ENCODE measurements at regions not wholly inside any gene's neighbourhood (a gene's known extent, or its start where the extent isn't known, plus 50 kb on each side); places are given as distances from the start of the nearest gene placed in this dataset.

- H3K4me1 ChIP-seq = no peaks in the 10 kb centered on the region
- TF ChIP-seq CTCF (IDR thresholded peaks at IDR 0.05) (no peak), POLR2A (IDR thresholded peaks at IDR 0.05) (no peak), POLR2AphosphoS5 (IDR thresholded peaks at IDR 0.05) (no peak)
- peaks cover 0 to 33% of the 10 kb centered on the region in 2 donors for H3K27me3 ChIP-seq
- H3K36me3 ChIP-seq = no peaks in the 10 kb centered on the region
- peak overlapping the region; percentile 50 to 61 (median 53) for H3K4me3 ChIP-seq
- intact Hi-C loops (cut with DNase I; ENCODE audit: low total_unique reads) = no loop called here
- DNase-seq (ENCODE audit: low spot score in 2 of 2) = peak in 1 of 2 donors; percentile 23
- peak overlapping the region; percentile 8 to 62 for H3K27ac ChIP-seq
- H3K9me3 ChIP-seq = no peaks in the 10 kb centered on the region
These were observed 114.3 kb upstream of the TEX13C start for GRCh38 chrX:125205133-125205917.

- Histone ChIP-seq H3K9me3 (no peaks in the 10 kb centered on the region), H3K4me3 (peak overlapping the region; percentile 50 to 61 (median 53)), H3K27ac (peak overlapping the region in 1 of 2 donors; percentile 55), H3K27me3 (peaks cover 0 to 33% of the 10 kb centered on the region in 2 donors), H3K36me3 (no peaks in the 10 kb centered on the region), H3K4me1 (no peaks in the 10 kb centered on the region)
- intact Hi-C loops (cut with DNase I; ENCODE audit: low total_unique reads) = no loop called here
- no peak for DNase-seq (ENCODE audit: low spot score in 2 of 2)
- no peak for TF ChIP-seq POLR2AphosphoS5 (IDR thresholded peaks at IDR 0.05)
- TF ChIP-seq CTCF (IDR thresholded peaks at IDR 0.05) = no peak
These were observed 113.6 kb upstream of the TEX13C start for GRCh38 chrX:125205918-125206665.

- H3K4me3 ChIP-seq = no peak overlapping the region
- H3K27ac ChIP-seq = no peak overlapping the region
- no peaks in the 10 kb centered on the region for H3K36me3 ChIP-seq
- intact Hi-C loops (cut with DNase I; ENCODE audit: low total_unique reads) = no loop called here
- no peak for TF ChIP-seq POLR2AphosphoS5 (IDR thresholded peaks at IDR 0.05)
- TF ChIP-seq POLR2A (IDR thresholded peaks at IDR 0.05) = no peak
- no peak for TF ChIP-seq CTCF (IDR thresholded peaks at IDR 0.05)
- H3K4me1 ChIP-seq = no peaks in the 10 kb centered on the region
- H3K27me3 ChIP-seq = peaks cover 0 to 4% of the 10 kb centered on the region in 2 donors
- no peak for DNase-seq (ENCODE audit: low spot score in 2 of 2)
- no peaks in the 10 kb centered on the region for H3K9me3 ChIP-seq
These were observed 109.5 kb upstream of the TEX13C start for GRCh38 chrX:125210146-125210545.

- Histone ChIP-seq H3K27me3 (no peaks in the 10 kb centered on the region), H3K36me3 (no peaks in the 10 kb centered on the region), H3K9me3 (no peaks in the 10 kb centered on the region), H3K27ac (no peak overlapping the region), H3K4me1 (no peaks in the 10 kb centered on the region), H3K4me3 (no peak overlapping the region)
- intact Hi-C loops (cut with DNase I; ENCODE audit: low total_unique reads) = no loop called here
- DNase-seq (ENCODE audit: low spot score in 2 of 2) = no peak
- TF ChIP-seq POLR2AphosphoS5 (IDR thresholded peaks at IDR 0.05) = no peak
- no peak for TF ChIP-seq POLR2A (IDR thresholded peaks at IDR 0.05)
- no peak for TF ChIP-seq CTCF (IDR thresholded peaks at IDR 0.05)
These were observed 99.8 kb upstream of the TEX13C start for GRCh38 chrX:125219852-125220251.

GRCh38 chrX:125236955-125237354, 82.7 kb upstream of the TEX13C start:
- TF ChIP-seq CTCF (IDR thresholded peaks at IDR 0.05) = no peak
- no peak for TF ChIP-seq POLR2A (IDR thresholded peaks at IDR 0.05)
- no peak for DNase-seq (ENCODE audit: low spot score in 2 of 2)
- intact Hi-C loops (cut with DNase I; ENCODE audit: low total_unique reads) = no loop called here

More at GRCh38 chrX:125236955-125237354, 82.7 kb upstream of the TEX13C start:
- Histone ChIP-seq H3K9me3 (no peaks in the 10 kb centered on the region), H3K36me3 (no peaks in the 10 kb centered on the region), H3K27ac (no peak overlapping the region), H3K4me1 (no peaks in the 10 kb centered on the region), H3K4me3 (no peak overlapping the region), H3K27me3 (no peaks in the 10 kb centered on the region)

Data from breast epithelium (tissue), 4 donors.